ENCODE measurements at regions not wholly inside any gene's neighbourhood (a gene's known extent, or its start where the extent isn't known, plus 50 kb on each side); places are given as distances from the start of the nearest gene placed in this dataset.

DNA sequence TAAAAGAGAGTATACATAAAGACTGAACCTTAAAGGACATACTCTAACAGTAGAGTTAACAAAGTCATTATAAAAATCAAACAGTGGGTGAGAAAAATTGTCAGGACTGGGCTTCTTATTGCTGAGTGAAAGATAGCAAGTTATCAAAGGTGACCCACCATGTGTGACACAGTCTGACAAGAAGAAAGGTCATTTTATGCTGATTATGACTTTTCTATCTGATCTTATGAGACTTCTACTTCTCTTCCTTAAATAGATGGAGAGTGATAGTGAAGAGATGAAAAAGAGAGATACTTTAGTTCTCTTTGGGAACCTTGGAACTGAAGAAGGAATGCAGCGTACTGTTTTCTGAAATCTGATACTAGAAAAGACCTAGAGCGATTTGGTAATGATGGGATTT is 2157.1 kb downstream of the NCAM2 start:
- Histone ChIP-seq H3K36me3 (replicated peaks) (no peaks in the 10 kb centered on the region), H3K4me3 (ENCODE audit: low read depth, low read length) (no peak overlapping the region), H3K27me3 (replicated peaks) (no peaks in the 10 kb centered on the region), H3K27ac (no peak overlapping the region)
- in situ Hi-C loops (cut with HindIII; ENCODE audit: low pct_ligation_motif_present, low sequenced_read_pairs) = no loop called here
- DNase-seq = no peak
- TF ChIP-seq, protein P1, sequence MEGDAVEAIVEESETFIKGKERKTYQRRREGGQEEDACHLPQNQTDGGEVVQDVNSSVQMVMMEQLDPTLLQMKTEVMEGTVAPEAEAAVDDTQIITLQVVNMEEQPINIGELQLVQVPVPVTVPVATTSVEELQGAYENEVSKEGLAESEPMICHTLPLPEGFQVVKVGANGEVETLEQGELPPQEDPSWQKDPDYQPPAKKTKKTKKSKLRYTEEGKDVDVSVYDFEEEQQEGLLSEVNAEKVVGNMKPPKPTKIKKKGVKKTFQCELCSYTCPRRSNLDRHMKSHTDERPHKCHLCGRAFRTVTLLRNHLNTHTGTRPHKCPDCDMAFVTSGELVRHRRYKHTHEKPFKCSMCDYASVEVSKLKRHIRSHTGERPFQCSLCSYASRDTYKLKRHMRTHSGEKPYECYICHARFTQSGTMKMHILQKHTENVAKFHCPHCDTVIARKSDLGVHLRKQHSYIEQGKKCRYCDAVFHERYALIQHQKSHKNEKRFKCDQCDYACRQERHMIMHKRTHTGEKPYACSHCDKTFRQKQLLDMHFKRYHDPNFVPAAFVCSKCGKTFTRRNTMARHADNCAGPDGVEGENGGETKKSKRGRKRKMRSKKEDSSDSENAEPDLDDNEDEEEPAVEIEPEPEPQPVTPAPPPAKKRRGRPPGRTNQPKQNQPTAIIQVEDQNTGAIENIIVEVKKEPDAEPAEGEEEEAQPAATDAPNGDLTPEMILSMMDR (IDR thresholded peaks at IDR 0.05; ENCODE audit: low read depth, low read length, missing control alignments) = no peak

DNA sequence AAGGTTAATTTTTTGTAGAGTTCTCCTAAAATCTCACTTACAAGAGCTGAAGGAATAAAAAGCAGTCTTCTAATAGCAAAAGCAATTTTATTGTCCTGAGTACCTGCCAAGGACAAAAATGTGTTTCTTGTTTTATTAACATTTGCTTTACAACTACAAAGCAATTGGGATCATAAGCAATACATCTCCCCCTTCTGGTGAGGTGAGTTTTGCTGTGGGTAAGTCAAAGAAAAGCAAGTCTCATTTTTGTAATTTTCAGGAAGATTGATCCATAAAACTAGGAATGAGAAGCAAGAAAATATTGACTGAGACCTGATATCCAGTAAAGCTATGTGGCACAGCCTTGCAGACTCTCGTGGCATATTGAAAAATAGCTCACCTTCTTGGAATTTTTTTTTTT is 2162.7 kb downstream of the NCAM2 start:
- Histone ChIP-seq H3K27me3 (replicated peaks) (no peaks in the 10 kb centered on the region), H3K4me3 (ENCODE audit: low read depth, low read length) (no peak overlapping the region), H3K36me3 (replicated peaks) (no peaks in the 10 kb centered on the region), H3K27ac (no peak overlapping the region)
- in situ Hi-C loops (cut with HindIII; ENCODE audit: low pct_ligation_motif_present, low sequenced_read_pairs) = no loop called here
- DNase-seq = no peak
- TF ChIP-seq, protein P1 (IDR thresholded peaks at IDR 0.05; ENCODE audit: low read depth, low read length, missing control alignments) = no peak

DNA sequence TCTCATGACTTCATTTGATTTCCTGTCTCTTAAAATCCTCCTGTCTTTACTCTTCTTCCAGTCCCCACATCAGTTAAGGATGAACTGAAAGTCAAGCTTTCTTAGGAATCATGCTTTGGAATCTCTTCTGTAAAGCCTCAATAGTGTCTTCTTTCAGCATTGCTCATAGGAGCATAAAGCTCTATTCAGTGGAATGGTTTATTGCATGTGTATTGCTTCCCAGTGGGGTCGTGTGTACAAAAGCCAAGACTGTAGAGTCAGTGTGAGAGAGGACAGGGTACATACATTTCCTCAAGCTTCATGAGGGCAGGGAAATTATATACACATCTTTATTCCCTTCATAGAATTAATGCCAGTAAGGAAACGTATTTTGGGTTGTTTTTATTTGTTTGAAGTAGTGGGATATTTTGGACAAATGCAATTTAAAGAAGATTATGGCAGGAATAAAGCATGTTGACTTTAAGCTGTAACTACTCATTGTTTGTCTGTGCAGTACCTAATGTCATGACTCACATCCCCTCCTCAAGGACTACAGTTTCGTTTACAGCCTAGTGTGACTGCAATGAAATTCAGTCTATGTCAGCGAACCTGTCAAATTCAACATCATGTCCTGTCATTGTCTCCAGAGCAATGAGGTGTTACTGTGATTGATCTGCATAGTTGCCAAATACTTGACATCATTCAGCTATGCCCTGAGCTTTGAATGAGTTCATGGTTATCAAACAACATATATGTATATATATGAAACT is 2164.2 kb downstream of the NCAM2 start:
- Histone ChIP-seq H3K27ac (no peak overlapping the region), H3K27me3 (replicated peaks) (no peaks in the 10 kb centered on the region), H3K4me3 (ENCODE audit: low read depth, low read length) (no peak overlapping the region), H3K36me3 (replicated peaks) (no peaks in the 10 kb centered on the region)
- TF ChIP-seq, protein P1 (IDR thresholded peaks at IDR 0.05; ENCODE audit: low read depth, low read length, missing control alignments) = no peak
- in situ Hi-C loops (cut with HindIII; ENCODE audit: low pct_ligation_motif_present, low sequenced_read_pairs) = no loop called here
- no peak for DNase-seq
